OCI-LY3 (cell line): ENCODE measurements at regions not wholly inside any gene's neighbourhood (a gene's known extent, or its start where the extent isn't known, plus 50 kb on each side); places are given as distances from the start of the nearest gene placed in this dataset.

Experiments
- CTCF ChIP-seq: fragments of 200-600, 300-600 bp; sonication (generic); IDR thresholded peaks from 2 replicates; pipeline ENCODE4 v1.5.1; 2014; ENCODE audit warnings: antibody characterized with exemption, low read length, low read depth
- EZH2phosphoT487 ChIP-seq: fragments of 200-600 bp; shearing (Covaris generic); IDR thresholded peaks from 2 replicates; pipeline ENCODE4 v1.6.1; 2018; ENCODE audit warnings: antibody characterized with exemption, mixed run types, low read depth

- no peak for TF ChIP-seq CTCF
- no peak for TF ChIP-seq EZH2phosphoT487
Measured at GRCh38 chr3:152745646-152746045, 89.3 kb upstream of the P2RY1 start.
